Spinal cord (tissue), 9 donors: ENCODE measurements at regions not wholly inside any gene's neighbourhood (a gene's known extent, or its start where the extent isn't known, plus 50 kb on each side); places are given as distances from the start of the nearest gene placed in this dataset.
"Not testable (repeated sequence)": the region's sequence is repeated elsewhere in the genome, so short reads cannot be mapped to it uniquely, and the experiment has no call there.

ENCODE experiments used
- DNase-seq, 6 donors: peaks; one replicate each; pipeline versions ENCODE4 v3.0.0 to v3.0.0-alpha.2; 2013 to 2015; ENCODE audit warnings: low spot score in 6 of 6, low read depth in 4 of 6
- H3K27ac ChIP-seq: one replicate; pipeline ENCODE4 v1.5.1; 2013; ENCODE audit warnings: low read depth, low read length, control low read depth
- H3K27me3 ChIP-seq: one replicate; pipeline ENCODE4 v1.6.1; 2013; ENCODE audit warnings: low read length; ENCODE audit not compliant: control insufficient read depth, insufficient read depth
- H3K36me3 ChIP-seq: one replicate; pipeline ENCODE4 v1.6.1; 2013; ENCODE audit warnings: low read length; ENCODE audit not compliant: control insufficient read depth, insufficient read depth
- H3K4me1 ChIP-seq: one replicate; pipeline ENCODE4 v1.6.1; 2013; ENCODE audit warnings: low read length; ENCODE audit not compliant: control insufficient read depth, insufficient read depth
- H3K4me3 ChIP-seq: one replicate; pipeline ENCODE4 v1.5.1; 2013; ENCODE audit warnings: low read depth, low read length, control low read depth
- H3K9me3 ChIP-seq: one replicate; pipeline ENCODE4 v1.6.1; 2013; ENCODE audit warnings: low read length; ENCODE audit not compliant: control insufficient read depth, insufficient read depth
- WGBS: methylation state at CpG from one replicate; pipeline ENCODE4 v1.1.5; 2013; ENCODE audit warnings: missing lambda C conversion rate; ENCODE audit not compliant: insufficient coverage; 5-methylcytosine and 5-hydroxymethylcytosine counted together
- donor health status: healthy.

GRCh38 chr12:31807081-31807772, 78.4 kb upstream of the AMN1 start:
- H3K9me3 ChIP-seq, H3K27ac ChIP-seq, H3K27me3 ChIP-seq, DNase-seq, H3K4me3 ChIP-seq, H3K4me1 ChIP-seq, H3K36me3 ChIP-seq: not testable (repeated sequence)
- 75% methylated on average over 8 of the region's 12 CpGs for WGBS

GRCh38 chr12:31805681-31806080, 76.9 kb upstream of the AMN1 start:
- 94% methylated on average over 23 of the region's 24 CpGs for WGBS
- H3K27me3 ChIP-seq, H3K9me3 ChIP-seq, H3K36me3 ChIP-seq, H3K4me3 ChIP-seq, H3K27ac ChIP-seq, H3K4me1 ChIP-seq, DNase-seq: not testable (repeated sequence)

GRCh38 chr12:31804707-31805106, 75.9 kb upstream of the AMN1 start:
- not testable (repeated sequence) for H3K4me3 ChIP-seq, DNase-seq, H3K9me3 ChIP-seq, H3K4me1 ChIP-seq, H3K27ac ChIP-seq, H3K27me3 ChIP-seq, H3K36me3 ChIP-seq
- WGBS: 85% methylated on average over 6 of the region's 15 CpGs

- Histone ChIP-seq H3K9me3 (no peaks in the 10 kb centered on the region), H3K27ac (no peak overlapping the region), H3K36me3 (no peaks in the 10 kb centered on the region), H3K27me3 (no peaks in the 10 kb centered on the region), H3K4me3 (no peak overlapping the region), H3K4me1 (no peaks in the 10 kb centered on the region)
- no CpG with 5 or more reads among the region's 1 CpG for WGBS
- DNase-seq: no peak
Observed at GRCh38 chr12:31804185-31804504, 75.3 kb upstream of the AMN1 start.

GRCh38 chr12:31803306-31804184, 74.7 kb upstream of the AMN1 start:
- no peak for DNase-seq
- Histone ChIP-seq H3K4me3 (no peak overlapping the region), H3K9me3 (no peaks in the 10 kb centered on the region), H3K27ac (no peak overlapping the region), H3K27me3 (no peaks in the 10 kb centered on the region), H3K4me1 (no peaks in the 10 kb centered on the region), H3K36me3 (no peaks in the 10 kb centered on the region)
- WGBS: no CpG with 5 or more reads among the region's 9 CpGs

GRCh38 chr12:31801872-31802271, 73.1 kb upstream of the AMN1 start:
- Histone ChIP-seq H3K27ac (no peak overlapping the region), H3K4me3 (no peak overlapping the region), H3K36me3 (no peaks in the 10 kb centered on the region), H3K9me3 (no peaks in the 10 kb centered on the region), H3K27me3 (no peaks in the 10 kb centered on the region), H3K4me1 (no peaks in the 10 kb centered on the region)
- WGBS: no CpG with 5 or more reads among the region's 4 CpGs
- no peak for DNase-seq

GRCh38 chr12:31797230-31797872, 68.5 kb upstream of the AMN1 start:
- no peak for DNase-seq
- Histone ChIP-seq H3K9me3 (no peaks in the 10 kb centered on the region), H3K36me3 (no peaks in the 10 kb centered on the region), H3K4me3 (no peak overlapping the region), H3K27me3 (no peaks in the 10 kb centered on the region), H3K27ac (no peak overlapping the region), H3K4me1 (no peaks in the 10 kb centered on the region)
- 78% methylated on average over 6 of the region's 13 CpGs for WGBS

- no peaks in the 10 kb centered on the region for H3K36me3 ChIP-seq
- 87% methylated on average over 6 of the region's 11 CpGs for WGBS
- no peak overlapping the region for H3K27ac ChIP-seq
- no peaks in the 10 kb centered on the region for H3K9me3 ChIP-seq
- H3K4me3 ChIP-seq: no peak overlapping the region
- H3K4me1 ChIP-seq: no peaks in the 10 kb centered on the region
- no peak for DNase-seq
- no peaks in the 10 kb centered on the region for H3K27me3 ChIP-seq
Observed at GRCh38 chr12:31796270-31796951, 67.6 kb upstream of the AMN1 start.

- DNase-seq: no peak
- H3K4me3 ChIP-seq: no peak overlapping the region
- H3K27me3 ChIP-seq: no peaks in the 10 kb centered on the region
- H3K4me1 ChIP-seq: no peaks in the 10 kb centered on the region
- 38% methylated on average over 1 of the region's 5 CpGs for WGBS
- no peaks in the 10 kb centered on the region for H3K9me3 ChIP-seq
- no peak overlapping the region for H3K27ac ChIP-seq
- H3K36me3 ChIP-seq: no peaks in the 10 kb centered on the region
Observed at GRCh38 chr12:31794745-31795144, 65.9 kb upstream of the AMN1 start.
